AG20443 (cell line): ENCODE measurements at regions not wholly inside any gene's neighbourhood (a gene's known extent, or its start where the extent isn't known, plus 50 kb on each side); places are given as distances from the start of the nearest gene placed in this dataset.
"Not testable (repeated sequence)": the region's sequence is repeated elsewhere in the genome, so short reads cannot be mapped to it uniquely, and the experiment has no call there.

ENCODE experiments used
- DNase-seq: peaks from one replicate; pipeline ENCODE4 v3.0.0; 2012; ENCODE audit warnings: low spot score, mixed read lengths

DNA sequence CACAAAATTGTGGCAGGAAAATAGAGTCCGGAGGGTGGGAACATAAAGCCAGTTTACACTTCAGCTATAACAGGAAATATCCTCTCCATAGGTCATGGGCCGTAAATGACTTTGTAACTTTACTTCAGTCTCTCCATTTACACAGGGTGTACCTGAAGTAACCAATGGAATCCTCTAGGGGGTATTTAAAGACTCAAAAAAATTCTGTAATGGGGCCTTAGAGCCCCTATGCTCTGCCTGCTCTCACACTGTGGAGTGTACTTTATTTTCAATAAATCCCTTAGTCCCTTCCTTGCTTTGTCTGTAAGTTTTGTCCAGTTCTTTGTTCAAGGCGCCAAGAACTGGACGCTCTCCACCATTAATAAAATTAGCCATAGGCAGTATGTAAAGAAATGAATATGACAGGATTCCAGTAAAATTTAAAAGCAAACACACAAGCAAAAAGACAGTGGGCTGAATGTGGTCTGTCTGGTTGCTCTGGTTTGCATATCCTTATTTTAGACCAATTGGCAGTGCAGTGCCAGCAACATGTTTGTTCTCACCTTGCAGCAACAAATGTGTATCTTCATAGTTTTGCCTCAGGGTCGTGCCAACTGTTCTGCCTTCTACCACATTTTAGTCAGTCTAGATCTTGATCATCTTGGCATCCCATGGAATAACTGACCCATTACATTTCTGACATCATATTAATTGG lies 801.5 kb upstream of the SPRY2 start:
- DNase-seq = no peak

GRCh38 chr13:81140675-81141074 lies 799.7 kb upstream of the SPRY2 start:
- DNase-seq = no peak

- no peak for DNase-seq
Observed at GRCh38 chr13:81139987-81140386, 799.1 kb upstream of the SPRY2 start.

GRCh38 chr13:81138353-81138980 lies 797.5 kb upstream of the SPRY2 start:
- DNase-seq = no peak

DNA sequence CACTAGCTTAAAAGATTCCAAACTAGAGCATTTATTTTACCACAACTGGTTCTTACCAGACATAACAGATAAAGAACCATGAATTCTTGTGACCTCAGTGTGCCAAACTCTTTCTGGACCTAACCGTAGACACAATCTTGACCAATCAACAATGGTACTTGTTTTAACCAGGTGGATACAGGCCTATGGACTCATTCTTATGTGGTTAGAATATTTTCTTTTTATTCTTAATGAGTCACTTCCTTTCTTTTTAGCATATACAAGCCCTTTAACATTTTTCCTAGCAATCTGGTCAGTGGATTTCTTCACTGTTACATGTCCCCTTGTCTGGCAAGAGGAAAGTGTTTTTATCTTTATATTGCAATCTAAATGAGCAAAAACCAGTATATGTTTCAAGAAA lies 792.1 kb upstream of the SPRY2 start:
- no peak for DNase-seq

GRCh38 chr13:81117416-81117815 lies 776.5 kb upstream of the SPRY2 start:
- no peak for DNase-seq

GRCh38 chr13:81116461-81117282 lies 775.7 kb upstream of the SPRY2 start:
- DNase-seq = no peak

DNA sequence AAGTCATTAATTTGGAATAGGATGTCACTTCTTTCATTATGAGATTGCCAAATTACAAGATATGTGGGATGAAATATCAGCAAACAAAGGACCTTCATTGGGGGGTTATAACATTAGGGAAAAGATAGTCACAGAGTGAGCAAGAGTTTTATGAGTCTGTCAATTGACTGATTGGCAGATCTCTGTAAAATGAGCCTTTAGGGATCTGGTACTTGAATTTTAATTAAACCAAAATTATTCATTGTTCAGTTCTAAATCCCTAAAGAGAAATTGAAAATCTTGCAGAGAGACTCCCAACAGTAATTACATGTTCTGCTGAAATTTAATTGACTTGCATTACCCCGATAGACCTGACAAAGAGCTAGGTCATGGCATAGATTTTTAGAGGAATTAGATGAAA lies 768.1 kb upstream of the SPRY2 start:
- DNase-seq = no peak

DNA sequence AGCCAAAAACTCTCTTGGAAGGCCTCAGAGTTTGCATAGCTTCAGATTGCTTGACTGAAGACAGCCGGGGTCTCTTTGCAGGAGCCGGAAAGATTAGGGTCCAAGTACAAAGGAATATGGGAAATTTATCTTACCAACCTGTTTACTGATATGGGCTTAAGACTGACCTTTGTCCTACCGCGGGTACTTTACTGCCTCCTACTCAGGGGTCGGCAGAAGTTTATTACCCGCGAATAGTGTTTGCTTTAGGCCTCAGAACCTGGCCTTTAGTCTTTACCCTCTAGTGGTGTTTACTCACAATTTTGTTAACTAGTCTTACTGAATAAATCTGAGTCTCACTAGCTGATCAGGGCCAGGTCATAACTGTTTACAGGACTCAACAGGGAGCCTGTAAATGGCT lies 765.4 kb upstream of the SPRY2 start:
- DNase-seq = no peak

GRCh38 chr13:81104035-81104715 lies 763.2 kb upstream of the SPRY2 start:
- DNase-seq = no peak

GRCh38 chr13:81102066-81102465 lies 761.1 kb upstream of the SPRY2 start:
- DNase-seq = not testable (repeated sequence)

- no peak for DNase-seq
Observed at GRCh38 chr13:81089371-81090157, 748.6 kb upstream of the SPRY2 start.

DNA sequence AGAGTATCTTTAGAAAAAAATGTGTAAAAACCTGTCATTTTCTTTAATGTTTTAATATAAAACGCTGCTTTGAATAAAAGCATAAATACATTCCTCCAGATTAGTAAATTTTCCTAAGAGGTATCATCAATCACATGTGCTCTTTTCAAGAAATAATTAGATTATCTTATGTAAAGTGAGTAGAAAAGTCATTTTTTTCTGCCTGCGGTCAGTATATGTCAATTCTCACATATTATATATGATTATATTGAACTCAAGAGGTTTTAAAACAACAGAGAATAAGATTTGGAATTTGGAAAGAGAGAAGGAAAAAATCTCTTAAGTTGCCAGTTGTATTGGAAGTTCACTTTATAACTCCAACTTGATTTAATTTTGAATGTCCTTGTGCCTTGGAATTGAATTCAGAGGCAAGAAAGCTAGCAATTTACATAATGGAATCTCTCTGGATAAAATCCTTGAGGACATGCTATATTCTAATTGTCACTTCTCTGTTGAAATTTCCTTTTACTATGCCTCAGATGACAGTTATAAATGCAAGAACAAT lies 740.1 kb upstream of the SPRY2 start:
- DNase-seq = no peak

DNA sequence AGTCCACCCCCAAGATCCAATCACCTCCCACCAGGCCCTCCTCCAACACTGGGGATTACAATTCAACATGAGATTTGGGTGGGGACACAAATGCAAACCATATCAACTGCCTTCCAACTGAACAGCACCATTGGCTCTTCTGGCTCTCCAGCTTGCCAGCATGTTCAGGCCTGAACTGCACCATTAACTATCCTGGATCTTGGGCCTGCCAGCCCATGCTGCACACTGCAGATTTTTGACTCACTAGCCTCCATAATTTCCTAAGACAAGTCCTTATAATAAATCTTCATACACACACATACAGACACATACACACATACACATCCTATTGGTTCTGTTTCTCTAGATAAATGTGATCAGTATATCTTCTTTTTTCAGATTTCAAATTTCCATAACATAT lies 737.1 kb upstream of the SPRY2 start:
- no peak for DNase-seq

GRCh38 chr13:81069822-81070221 lies 728.9 kb upstream of the SPRY2 start:
- not testable (repeated sequence) for DNase-seq

DNA sequence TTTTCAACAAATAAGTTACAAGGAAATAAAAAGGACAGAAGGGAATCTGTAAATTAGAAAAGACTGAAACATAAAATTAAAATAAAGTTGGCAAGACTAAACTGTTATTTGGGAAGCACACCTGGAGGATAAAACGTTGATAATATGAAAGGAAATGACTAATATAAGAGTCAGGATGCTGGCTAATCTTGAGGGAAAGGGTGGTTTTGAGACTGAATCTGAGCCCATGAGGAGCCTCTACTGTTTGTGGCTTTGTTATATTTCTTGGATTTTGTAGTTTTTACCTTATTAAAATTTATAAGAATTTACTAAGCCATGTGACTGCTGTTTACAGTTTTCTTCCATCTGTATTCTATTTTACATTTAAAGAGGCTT lies 718.0 kb upstream of the SPRY2 start:
- no peak for DNase-seq

DNA sequence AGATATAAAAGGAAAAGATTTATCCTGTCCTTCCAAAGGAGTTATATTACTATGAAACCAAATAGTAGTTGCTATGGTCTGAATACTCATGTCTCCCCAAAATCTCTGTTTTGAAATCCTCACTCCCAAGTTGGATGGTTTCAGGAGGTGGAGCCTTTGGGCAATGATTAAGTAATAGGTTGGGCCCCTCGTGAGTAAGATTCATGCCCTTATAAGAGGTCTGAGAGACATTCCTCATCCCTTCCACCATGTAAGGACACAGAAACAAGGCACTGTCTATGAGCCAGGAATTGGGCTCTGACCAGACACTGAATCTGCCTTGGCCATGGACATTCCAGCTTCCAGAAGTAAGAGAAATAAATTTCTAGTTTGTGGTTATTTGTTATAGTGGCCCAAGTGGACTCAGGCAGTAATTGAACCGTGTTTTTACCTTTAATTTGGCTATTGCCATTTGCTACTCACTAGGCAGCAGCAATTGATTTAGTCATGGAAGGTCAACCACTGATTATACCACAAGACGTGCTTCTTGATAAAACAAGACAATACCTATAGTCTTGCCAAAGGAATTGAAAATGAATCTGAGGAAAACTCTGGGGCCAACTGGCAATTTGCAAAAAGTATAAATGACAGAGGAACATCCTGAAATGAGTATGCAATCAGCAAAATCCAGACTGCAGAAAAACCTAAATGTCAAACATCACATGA lies 717.4 kb upstream of the SPRY2 start:
- no peak for DNase-seq

DNA sequence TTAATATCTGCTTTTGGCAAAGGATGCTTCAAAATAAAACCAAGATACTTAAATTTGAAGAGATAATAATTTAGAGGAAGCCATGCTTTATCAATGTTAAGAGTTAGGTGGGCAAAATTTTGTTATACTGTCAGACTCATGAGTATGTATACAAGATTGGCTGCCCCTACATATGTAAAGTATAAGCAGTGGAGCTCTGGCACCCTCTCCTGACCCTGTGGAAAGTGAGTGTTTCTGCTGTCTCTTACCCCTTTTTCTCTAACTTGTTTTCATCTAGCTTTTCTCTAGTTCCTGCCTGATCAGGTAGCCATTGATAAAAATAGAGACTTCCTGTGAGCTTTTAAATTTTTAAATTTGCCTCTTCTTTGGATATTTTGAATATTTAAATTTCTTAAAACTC lies 710.9 kb upstream of the SPRY2 start:
- DNase-seq = no peak

DNA sequence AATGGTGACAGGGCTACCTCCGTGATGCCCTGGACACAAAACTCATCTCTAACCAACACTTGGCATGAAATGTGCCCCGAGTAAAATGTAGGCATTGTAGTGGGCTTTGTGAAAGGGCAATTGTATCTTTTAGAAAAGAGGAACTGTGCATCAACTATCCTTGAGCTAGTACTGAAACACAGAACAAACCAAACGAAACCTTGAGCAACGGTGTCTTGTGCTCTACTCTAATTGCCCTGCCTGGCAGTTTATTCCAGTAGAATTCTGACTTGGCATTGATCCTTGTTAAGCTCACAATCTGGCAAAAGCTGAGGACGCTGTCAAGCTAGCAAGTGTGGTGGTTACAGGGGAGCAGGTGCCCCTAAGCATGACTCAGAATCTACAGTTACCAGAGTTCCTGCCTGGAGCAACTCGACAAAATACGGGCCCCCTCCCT lies 707.1 kb upstream of the SPRY2 start:
- no peak for DNase-seq

DNA sequence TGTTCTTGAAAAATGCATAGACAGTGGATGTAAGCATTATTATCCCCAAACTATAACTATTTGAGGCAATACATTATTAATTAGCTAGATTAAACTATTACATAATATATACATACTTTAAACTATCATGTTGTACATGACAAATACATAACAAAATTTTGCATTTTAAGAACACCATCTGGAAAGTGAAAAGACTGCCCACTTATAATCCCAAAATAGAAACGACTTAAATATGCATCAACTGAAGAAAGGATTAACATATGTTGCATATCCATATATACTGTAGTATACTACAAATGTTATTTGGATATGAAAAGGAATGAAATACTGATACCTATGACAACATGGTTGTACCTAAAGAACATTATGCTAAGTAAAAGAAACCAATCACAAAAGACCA lies 700.8 kb upstream of the SPRY2 start:
- DNase-seq = no peak

GRCh38 chr13:81031996-81032395 lies 691.1 kb upstream of the SPRY2 start:
- no peak for DNase-seq
